HCT116 (cell line): ENCODE measurements at regions not wholly inside any gene's neighbourhood (a gene's known extent, or its start where the extent isn't known, plus 50 kb on each side); places are given as distances from the start of the nearest gene placed in this dataset.

Experiments
- ATAC-seq: fragments of 200-7000 bp; cut with Tn5 transposase; 2 replicates; pipeline ENCODE4 v1.9.1; 2020; ENCODE audit warnings: mild to moderate bottlenecking, moderate library complexity
- BruUV-seq: library from RNA; stranded (reverse); fragments of 400-500 nt; replicated peaks from 2 replicates; lab custom pipeline; 2021; lab: Mats Ljungman, UMichigan
- CTCF ChIA-PET: fragments of 300-600 bp; sonication (Branson Sonifier 250); formaldehyde crosslinking; loops from one replicate; lab custom pipeline; 2021; ENCODE audit warnings: antibody characterized with exemption; lab: Charles Lee
- POLR2A ChIA-PET: fragments of 300-600, 350-600 bp; sonication (Branson Sonifier 250); formaldehyde crosslinking; loops from one replicate; lab custom pipeline; 2021; ENCODE audit warnings: antibody characterized with exemption; lab: Charles Lee
- RAD21 ChIA-PET, 2 experiments: fragments of 300-600 bp; sonication (Branson Sonifier 250); formaldehyde crosslinking; loops; one replicate each; lab custom pipeline; 2023; ENCODE audit warnings: low total read pairs in 2 of 2; ENCODE audit not compliant: uncharacterized antibody in 2 of 2, unreplicated experiment in 2 of 2, low non-redundant PET in 1 of 2; lab: Charles Lee
- DNase-seq: peaks from one replicate; pipeline ENCODE4 v3.0.0-alpha.2; 2010; ENCODE audit warnings: low read depth, low spot score
- H2AFZ ChIP-seq: fragments of 200-600 bp; shearing (Covaris generic), sonication (generic); 2 replicates; pipeline ENCODE4 v1.6.1; 2017; ENCODE audit warnings: low read depth, mixed run types, mixed read lengths, antibody characterized with exemption, low read length; ENCODE audit not compliant: poor library complexity, severe bottlenecking
- H3K27ac ChIP-seq: 2 replicates; pipeline ENCODE4 v1.5.1; 2012; ENCODE audit warnings: low read depth, low read length
- H3K27me3 ChIP-seq: fragments of 200-600 bp; sonication (generic); 2 replicates; pipeline ENCODE4 v1.6.1; 2016; ENCODE audit warnings: mixed run types, low read length, mixed read lengths; ENCODE audit not compliant: insufficient read depth
- H3K36me3 ChIP-seq, 2 experiments: fragments of 200-500 bp in 1 of 2; fragments of 200-600 bp in 1 of 2; sonication (Bioruptor generic) in 1 of 2; sonication (generic) in 1 of 2; 2 replicates each; pipeline versions ENCODE4 v1.5.1 to v1.6.1; 2014 to 2016; ENCODE audit warnings: low read length in 2 of 2, inconsistent platforms in 1 of 2, mixed read lengths in 1 of 2, mixed run types in 1 of 2; ENCODE audit not compliant: insufficient read depth in 2 of 2, control insufficient read depth in 1 of 2
- H3K4me1 ChIP-seq, 2 experiments: fragments of 200-600 bp in 1 of 2; sonication (generic) in 1 of 2; 2 replicates each; pipeline versions ENCODE4 v1.5.1 to v1.6.1; 2012 to 2017; ENCODE audit warnings: low read length in 2 of 2, inconsistent platforms in 1 of 2, mild to moderate bottlenecking in 1 of 2, mixed read lengths in 1 of 2, mixed run types in 1 of 2, moderate library complexity in 1 of 2; ENCODE audit not compliant: insufficient read depth in 2 of 2, control insufficient read depth in 1 of 2
- H3K4me2 ChIP-seq: fragments of 200-600 bp; sonication (generic); 2 replicates; pipeline ENCODE4 v1.6.1; 2017; ENCODE audit warnings: mixed run types, low read length, mixed read lengths
- H3K4me3 ChIP-seq, 2 experiments: fragments of 200-600 bp in 1 of 2; sonication (generic) in 1 of 2; replicated peaks in 1 of 2; 2 replicates each; pipeline ENCODE4 v1.5.1; 2011 to 2016; ENCODE audit warnings: low read length in 2 of 2, control low read depth in 1 of 2, low read depth in 1 of 2, mild to moderate bottlenecking in 1 of 2, mixed read lengths in 1 of 2, mixed run types in 1 of 2
- H3K79me2 ChIP-seq: fragments of 200-600 bp; sonication (generic); 2 replicates; pipeline ENCODE4 v1.6.1; 2017; ENCODE audit warnings: mild to moderate bottlenecking, mixed run types, low read length, moderate library complexity, mixed read lengths; ENCODE audit not compliant: insufficient read depth
- H3K9ac ChIP-seq: fragments of 200-600 bp; sonication (generic); 2 replicates; pipeline ENCODE4 v1.6.1; 2016; ENCODE audit warnings: low read length, mixed read lengths
- H3K9me2 ChIP-seq: fragments of 200-600 bp; sonication (generic), shearing (Covaris generic); 2 replicates; pipeline ENCODE4 v1.6.1; 2017; ENCODE audit warnings: mixed run types, mild to moderate bottlenecking, moderate library complexity; ENCODE audit not compliant: insufficient read depth
- H3K9me3 ChIP-seq, 2 experiments: fragments of 200-500 bp in 1 of 2; fragments of 200-600 bp in 1 of 2; sonication (Bioruptor generic) in 1 of 2; sonication (generic) in 1 of 2; 2 replicates each; pipeline ENCODE4 v1.6.1; 2014 to 2017; ENCODE audit warnings: low read length in 2 of 2, mixed read lengths in 2 of 2, inconsistent platforms in 1 of 2, low read depth in 1 of 2, mild to moderate bottlenecking in 1 of 2, mixed run types in 1 of 2, moderate library complexity in 1 of 2; ENCODE audit not compliant: control insufficient read depth in 1 of 2, insufficient read depth in 1 of 2
- H4K20me1 ChIP-seq: fragments of 200-600 bp; sonication (generic), shearing (Covaris generic); 2 replicates; pipeline ENCODE4 v1.6.1; 2017; ENCODE audit warnings: mixed run types, mild to moderate bottlenecking, moderate library complexity; ENCODE audit not compliant: insufficient read depth
- ATF3 ChIP-seq: IDR thresholded peaks from 2 replicates; pipeline ENCODE4 v1.6.1; 2012
- CBX3 ChIP-seq: IDR thresholded peaks from 2 replicates; pipeline ENCODE4 v1.6.1; 2012; ENCODE audit warnings: low read depth
- CTCF ChIP-seq, 3 experiments: fragments of 200-600 bp in 1 of 3; sonication (generic) in 1 of 3; IDR thresholded peaks in 2 of 3; conservative IDR thresholded peaks in 1 of 3; 2 replicates each; pipeline ENCODE4 v1.5.1; 2012 to 2017; ENCODE audit warnings: low read depth in 2 of 3, low read length in 2 of 3, antibody characterized with exemption in 1 of 3, borderline replicate concordance in 1 of 3, control low read depth in 1 of 3, mild to moderate bottlenecking in 1 of 3, mixed read lengths in 1 of 3, mixed run types in 1 of 3, moderate library complexity in 1 of 3; ENCODE audit not compliant: insufficient read depth in 1 of 3
- ELF1 ChIP-seq: IDR thresholded peaks from 2 replicates; pipeline ENCODE4 v1.6.1; 2012; ENCODE audit warnings: low read depth, borderline replicate concordance
- JUND ChIP-seq: IDR thresholded peaks from 2 replicates; pipeline ENCODE4 v1.6.1; 2012
- MAX ChIP-seq: IDR thresholded peaks from 2 replicates; pipeline ENCODE4 v1.6.1; 2012
- POLR2A ChIP-seq: IDR thresholded peaks from 2 replicates; pipeline ENCODE4 v1.7.0; 2011; ENCODE audit warnings: borderline replicate concordance; ENCODE audit not compliant: insufficient read depth, insufficient read length; ENCODE audit errors: extremely low read depth
- POLR2AphosphoS5 ChIP-seq: IDR thresholded peaks from 2 replicates; pipeline ENCODE4 v1.6.1; 2011; ENCODE audit warnings: mild to moderate bottlenecking, low read depth, low read length, moderate library complexity
- REST ChIP-seq: IDR thresholded peaks from 2 replicates; pipeline ENCODE4 v1.6.1; 2012; ENCODE audit warnings: low read depth
- SIN3A ChIP-seq: IDR thresholded peaks from 2 replicates; pipeline ENCODE4 v1.6.1; 2012; ENCODE audit warnings: low read depth
- SP1 ChIP-seq: IDR thresholded peaks from 2 replicates; pipeline ENCODE4 v1.6.1; 2012; ENCODE audit warnings: low read depth
- TCF7L2 ChIP-seq: IDR thresholded peaks from 2 replicates; pipeline ENCODE4 v1.7.0; 2011; ENCODE audit warnings: borderline replicate concordance, inconsistent platforms; ENCODE audit not compliant: insufficient read depth, insufficient read length; ENCODE audit errors: extremely low read depth
- YY1 ChIP-seq: IDR thresholded peaks from 2 replicates; pipeline ENCODE4 v1.6.1; 2011; ENCODE audit warnings: low read length, low read depth, moderate library complexity, mild to moderate bottlenecking; ENCODE audit not compliant: insufficient replicate concordance; ENCODE audit errors: extremely low read depth
- ZBTB33 ChIP-seq: IDR thresholded peaks from 2 replicates; pipeline ENCODE4 v1.6.1; 2011; ENCODE audit warnings: mild to moderate bottlenecking, low read length, moderate library complexity; ENCODE audit not compliant: insufficient replicate concordance; ENCODE audit errors: extremely low read depth
- ZFX ChIP-seq: fragments of 450-650 bp; IDR thresholded peaks from 2 replicates; pipeline ENCODE4 v1.6.1; 2017
- ZNF274 ChIP-seq: fragments of 200-500 bp; sonication (Bioruptor generic); IDR thresholded peaks from 2 replicates; pipeline ENCODE4 v1.6.1; 2014; ENCODE audit warnings: mild to moderate bottlenecking, low read depth, low read length, inconsistent platforms
- intact Hi-C: fragments of 100-400 bp; cut with micrococcal nuclease; formaldehyde crosslinking; loops from 2 replicates; pipeline ENCODE4 v1.10.0; 2022

- H3K27me3 ChIP-seq = no peaks in the 10 kb centered on the region
- H3K4me3 ChIP-seq = no peak overlapping the region
- H3K4me1 ChIP-seq = no peaks in the 10 kb centered on the region
- no peak overlapping the region for H3K27ac ChIP-seq
- RAD21 ChIA-PET = no interaction called here
- H2AFZ ChIP-seq = no peak overlapping the region
- ATAC-seq = no peak
- H3K79me2 ChIP-seq = no peaks in the 10 kb centered on the region
- H4K20me1 ChIP-seq = no peaks in the 10 kb centered on the region
- H3K9me3 ChIP-seq = no peaks in the 10 kb centered on the region
- POLR2A ChIA-PET = no interaction called here
- DNase-seq = no peak
- intact Hi-C loops = no loop called here
- no peaks in the 10 kb centered on the region for H3K9me2 ChIP-seq
- TF ChIP-seq REST (no peak), CTCF (IDR thresholded peaks at IDR 0.05 in 2 of 3, conservative IDR thresholded peaks at IDR 0.05 in 1 of 3; ENCODE audit: borderline replicate concordance in 1 of 3, insufficient read depth in 1 of 3, low read depth in 2 of 3, low read length in 2 of 3) (no peak), ZFX (no peak), CBX3 (no peak), JUND (no peak), POLR2A (no peak), TCF7L2 (no peak), YY1 (no peak), POLR2AphosphoS5 (no peak), SIN3A (no peak), ATF3 (no peak), ZBTB33 (no peak), SP1 (no peak), ZNF274 (no peak), ELF1 (no peak), MAX (no peak)
- TF ChIP-seq, all 23 proteins: peak for 0
- no TSS peak for BruUV-seq
- CTCF ChIA-PET = no interaction called here
- H3K36me3 ChIP-seq = no peaks in the 10 kb centered on the region
- H3K4me2 ChIP-seq = no peak overlapping the region
- no peak overlapping the region for H3K9ac ChIP-seq
These were observed 473.7 kb upstream of the DEPDC1 start for GRCh38 chr1:68970571-68970970.
